ENCODE measurements at regions not wholly inside any gene's neighbourhood (a gene's known extent, or its start where the extent isn't known, plus 50 kb on each side); places are given as distances from the start of the nearest gene placed in this dataset.
"Not testable (repeated sequence)": the region's sequence is repeated elsewhere in the genome, so short reads cannot be mapped to it uniquely, and the experiment has no call there.

- H3K4me3 ChIP-seq; H3K4me1 ChIP-seq; H3K36me3 ChIP-seq; intact Hi-C loops (cut with DNase I); H3K27me3 ChIP-seq (ENCODE audit: low read depth); ATAC-seq; DNase-seq; H3K27ac ChIP-seq; H3K9me3 ChIP-seq: not testable (repeated sequence)
These were observed 56.2 kb upstream of the TFPI start for GRCh38 chr2:187610450-187610849.

- Histone ChIP-seq H3K27me3 (ENCODE audit: low read depth) (no peaks in the 10 kb centered on the region), H3K4me3 (no peak overlapping the region), H3K9me3 (no peaks in the 10 kb centered on the region), H3K36me3 (no peaks in the 10 kb centered on the region), H3K4me1 (no peaks in the 10 kb centered on the region), H3K27ac (no peak overlapping the region)
- ATAC-seq: no peak
- no peak for TF ChIP-seq CTCF (IDR thresholded peaks at IDR 0.05)
- DNase-seq: no peak
- intact Hi-C loops (cut with DNase I): no loop called here
These were observed 58.6 kb upstream of the TFPI start for GRCh38 chr2:187612857-187613256.

- H3K4me3 ChIP-seq: no peak overlapping the region
- no peak for TF ChIP-seq CTCF (IDR thresholded peaks at IDR 0.05)
- intact Hi-C loops (cut with DNase I): no loop called here
- no peaks in the 10 kb centered on the region for H3K9me3 ChIP-seq
- H3K36me3 ChIP-seq: no peaks in the 10 kb centered on the region
- no peaks in the 10 kb centered on the region for H3K4me1 ChIP-seq
- no peak for DNase-seq
- no peaks in the 10 kb centered on the region for H3K27me3 ChIP-seq (ENCODE audit: low read depth)
- ATAC-seq: no peak
- H3K27ac ChIP-seq: no peak overlapping the region
These were observed 60.5 kb upstream of the TFPI start for GRCh38 chr2:187614756-187615155.

GRCh38 chr2:187615364-187615763 is 61.1 kb upstream of the TFPI start:
- Histone ChIP-seq H3K9me3 (no peaks in the 10 kb centered on the region), H3K36me3 (no peaks in the 10 kb centered on the region), H3K4me3 (no peak overlapping the region), H3K4me1 (no peaks in the 10 kb centered on the region), H3K27ac (no peak overlapping the region), H3K27me3 (ENCODE audit: low read depth) (no peaks in the 10 kb centered on the region)
- intact Hi-C loops (cut with DNase I): no loop called here
- TF ChIP-seq CTCF (IDR thresholded peaks at IDR 0.05): no peak
- ATAC-seq: no peak
- DNase-seq: no peak

- TF ChIP-seq CTCF (IDR thresholded peaks at IDR 0.05): no peak
- intact Hi-C loops (cut with DNase I): no loop called here
- Histone ChIP-seq H3K27me3 (ENCODE audit: low read depth) (no peaks in the 10 kb centered on the region), H3K36me3 (no peaks in the 10 kb centered on the region), H3K9me3 (no peaks in the 10 kb centered on the region), H3K4me3 (no peak overlapping the region), H3K27ac (no peak overlapping the region), H3K4me1 (no peaks in the 10 kb centered on the region)
- no peak for ATAC-seq
- no peak for DNase-seq
These were observed 61.7 kb upstream of the TFPI start for GRCh38 chr2:187615902-187616301.

- Histone ChIP-seq H3K9me3 (no peaks in the 10 kb centered on the region), H3K4me1 (no peaks in the 10 kb centered on the region), H3K27me3 (ENCODE audit: low read depth) (no peaks in the 10 kb centered on the region), H3K36me3 (no peaks in the 10 kb centered on the region), H3K4me3 (no peak overlapping the region), H3K27ac (no peak overlapping the region)
- intact Hi-C loops (cut with DNase I): no loop called here
- TF ChIP-seq CTCF (IDR thresholded peaks at IDR 0.05): no peak
- no peak for DNase-seq
- ATAC-seq: no peak
These were observed 62.9 kb upstream of the TFPI start for GRCh38 chr2:187617120-187617519.
